Activated CD8-positive, alpha-beta T cell treated with anti-CD3 and anti-CD28 coated beads for 36 hours (primary cell): ENCODE measurements at regions not wholly inside any gene's neighbourhood (a gene's known extent, or its start where the extent isn't known, plus 50 kb on each side); places are given as distances from the start of the nearest gene placed in this dataset.

Experiments
- ATAC-seq: fragments of 200-7000 bp; cut with Tn5 transposase; one replicate; pipeline ENCODE4 v1.10.0; 2021; ENCODE audit warnings: mild to moderate bottlenecking, moderate library complexity
- CTCF ChIA-PET: fragments of 350-600 bp; sonication (Branson Sonifier 250); formaldehyde crosslinking; loops from one replicate; lab custom pipeline; 2021; ENCODE audit warnings: antibody characterized with exemption; lab: Charles Lee
- POLR2A ChIA-PET: fragments of 350-600 bp; sonication (Branson Sonifier 250); formaldehyde crosslinking; loops from one replicate; lab custom pipeline; 2021; ENCODE audit warnings: antibody characterized with exemption; lab: Charles Lee
- DNase-seq: peaks from one replicate; pipeline ENCODE4 v3.0.0-alpha.2; 2020
- H3K27ac Mint-ChIP-seq: one replicate; pipeline ENCODE4 v1.8.0; 2021; ENCODE audit warnings: mild to moderate bottlenecking, mixed read lengths
- H3K27me3 Mint-ChIP-seq: one replicate; pipeline ENCODE4 v1.8.0; 2021; ENCODE audit warnings: mixed read lengths
- H3K36me3 Mint-ChIP-seq: one replicate; pipeline ENCODE4 v1.8.0; 2021; ENCODE audit warnings: low read depth, mixed read lengths
- H3K4me1 Mint-ChIP-seq: one replicate; pipeline ENCODE4 v1.8.0; 2021; ENCODE audit warnings: low read depth, mixed read lengths
- H3K4me3 Mint-ChIP-seq: one replicate; pipeline ENCODE4 v1.8.0; 2021; ENCODE audit warnings: mild to moderate bottlenecking, moderate library complexity, mixed read lengths
- H3K9me3 Mint-ChIP-seq: one replicate; pipeline ENCODE4 v1.8.0; 2021; ENCODE audit warnings: mixed read lengths
- CTCF ChIP-seq: fragments of 200-600 bp; IDR thresholded peaks from one replicate; pipeline ENCODE4 v1.8.0; 2022; ENCODE audit warnings: antibody characterized with exemption, mild to moderate bottlenecking
- intact Hi-C: fragments of 100-400 bp; cut with micrococcal nuclease; formaldehyde crosslinking; loops from one replicate; pipeline ENCODE4 v1.10.0; 2022

- no peaks in the 10 kb centered on the region for H3K27me3 Mint-ChIP-seq
- CTCF ChIA-PET, result no interaction called here
- H3K4me3 Mint-ChIP-seq, result no peak overlapping the region
- intact Hi-C loops, result no loop called here
- no peaks in the 10 kb centered on the region for H3K4me1 Mint-ChIP-seq
- DNase-seq (no peak), ATAC-seq (no peak)
- H3K9me3 Mint-ChIP-seq, result no peaks in the 10 kb centered on the region
- H3K36me3 Mint-ChIP-seq, result no peaks in the 10 kb centered on the region
- no peak overlapping the region for H3K27ac Mint-ChIP-seq
- no peak for TF ChIP-seq CTCF
- POLR2A ChIA-PET, result no interaction called here
These were observed 114.5 kb downstream of the POSTN start for GRCh38 chr13:37484056-37484455.

GRCh38 chr13:37482331-37482730 lies 116.2 kb downstream of the POSTN start:
- Mint-ChIP-seq H3K27ac (no peak overlapping the region), H3K27me3 (no peaks in the 10 kb centered on the region), H3K36me3 (no peaks in the 10 kb centered on the region), H3K4me3 (no peak overlapping the region), H3K4me1 (no peaks in the 10 kb centered on the region), H3K9me3 (no peaks in the 10 kb centered on the region)
- intact Hi-C loops, result no loop called here
- ChIA-PET POLR2A (no interaction called here), CTCF (interaction anchor here (1.3 kb wide), 1 partner anchor 8 kb away, joined by 3 read pairs; no protein-coding TSS in a partner anchor)
- no peak for TF ChIP-seq CTCF
- DNase-seq (no peak), ATAC-seq (no peak)

GRCh38 chr13:37481885-37482227 lies 116.7 kb downstream of the POSTN start:
- H3K4me1 Mint-ChIP-seq, result no peaks in the 10 kb centered on the region
- ChIA-PET POLR2A (no interaction called here), CTCF (no interaction called here)
- no peak overlapping the region for H3K27ac Mint-ChIP-seq
- H3K9me3 Mint-ChIP-seq, result no peaks in the 10 kb centered on the region
- no peak for ATAC-seq
- intact Hi-C loops, result no loop called here
- no peak for DNase-seq
- TF ChIP-seq CTCF, result no peak
- H3K36me3 Mint-ChIP-seq, result no peaks in the 10 kb centered on the region
- H3K4me3 Mint-ChIP-seq, result no peak overlapping the region
- no peaks in the 10 kb centered on the region for H3K27me3 Mint-ChIP-seq

GRCh38 chr13:37481011-37481884 lies 117.3 kb downstream of the POSTN start:
- no peak for DNase-seq
- Mint-ChIP-seq H3K4me3 (no peak overlapping the region), H3K27me3 (no peaks in the 10 kb centered on the region), H3K27ac (no peak overlapping the region), H3K9me3 (no peaks in the 10 kb centered on the region), H3K4me1 (no peaks in the 10 kb centered on the region), H3K36me3 (no peaks in the 10 kb centered on the region)
- TF ChIP-seq CTCF, result no peak
- ATAC-seq, result no peak
- intact Hi-C loops, result no loop called here
- ChIA-PET POLR2A (no interaction called here), CTCF (no interaction called here)

GRCh38 chr13:37479916-37480315 lies 118.7 kb downstream of the POSTN start:
- TF ChIP-seq CTCF, result no peak
- DNase-seq (no peak), ATAC-seq (no peak)
- intact Hi-C loops, result no loop called here
- ChIA-PET CTCF (no interaction called here), POLR2A (no interaction called here)
- Mint-ChIP-seq H3K4me1 (no peaks in the 10 kb centered on the region), H3K4me3 (no peak overlapping the region), H3K9me3 (no peaks in the 10 kb centered on the region), H3K27ac (no peak overlapping the region), H3K36me3 (no peaks in the 10 kb centered on the region), H3K27me3 (no peaks in the 10 kb centered on the region)
